ENCODE measurements at regions not wholly inside any gene's neighbourhood (a gene's known extent, or its start where the extent isn't known, plus 50 kb on each side); places are given as distances from the start of the nearest gene placed in this dataset.

DNA sequence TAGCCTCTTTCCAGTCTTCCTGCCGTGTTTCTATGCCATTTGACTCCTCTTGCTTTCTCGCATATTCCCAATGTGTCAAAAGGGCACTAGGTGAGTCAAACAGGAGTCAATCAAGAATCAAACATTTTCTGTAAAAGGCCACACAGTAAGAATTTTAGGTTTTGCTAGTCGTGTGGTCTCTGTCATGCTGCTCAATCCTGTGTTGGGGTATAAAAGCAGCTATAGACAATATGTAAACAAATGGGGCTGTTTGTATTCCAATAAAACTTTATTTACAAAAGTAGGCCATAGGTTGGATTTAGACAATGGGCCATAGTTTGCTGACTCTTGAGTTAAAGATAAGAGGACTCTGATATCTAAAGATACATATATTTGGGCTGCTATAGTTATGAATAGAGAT is 235.4 kb upstream of the BTBD3 start:
- CTCF ChIA-PET: no interaction called here
- no peaks in the 10 kb centered on the region for H3K9me3 Mint-ChIP-seq

More for the DNA sequence above, 235.4 kb upstream of the BTBD3 start:
- POLR2A ChIA-PET: no interaction called here
- ATAC-seq (no peak), DNase-seq (ENCODE audit: low spot score) (no peak)
- Mint-ChIP-seq H3K36me3 (no peaks in the 10 kb centered on the region), H3K27me3 (ENCODE audit: low read depth) (peaks cover 27% of the 10 kb centered on the region), H3K27ac (no peak overlapping the region), H3K4me3 (no peak overlapping the region), H3K4me1 (peaks cover 35% of the 10 kb centered on the region)
- no peak for TF ChIP-seq ZNF121 (CRISPR knock-in tag; IDR thresholded peaks at IDR 0.05)
- TF ChIP-seq SP1 (CRISPR knock-in tag; conservative IDR thresholded peaks at IDR 0.05): no peak
- no peak for TF ChIP-seq CBFB (CRISPR knock-in tag; IDR thresholded peaks at IDR 0.05; ENCODE audit: low read depth)
- TF ChIP-seq FOXK1 (CRISPR knock-in tag; IDR thresholded peaks at IDR 0.05): no peak
- no peak for TF ChIP-seq ZNF416 (CRISPR knock-in tag; IDR thresholded peaks at IDR 0.05)
- no peak for TF ChIP-seq ZBTB21 (CRISPR knock-in tag; IDR thresholded peaks at IDR 0.05; ENCODE audit: borderline replicate concordance)
- TF ChIP-seq, protein P1, sequence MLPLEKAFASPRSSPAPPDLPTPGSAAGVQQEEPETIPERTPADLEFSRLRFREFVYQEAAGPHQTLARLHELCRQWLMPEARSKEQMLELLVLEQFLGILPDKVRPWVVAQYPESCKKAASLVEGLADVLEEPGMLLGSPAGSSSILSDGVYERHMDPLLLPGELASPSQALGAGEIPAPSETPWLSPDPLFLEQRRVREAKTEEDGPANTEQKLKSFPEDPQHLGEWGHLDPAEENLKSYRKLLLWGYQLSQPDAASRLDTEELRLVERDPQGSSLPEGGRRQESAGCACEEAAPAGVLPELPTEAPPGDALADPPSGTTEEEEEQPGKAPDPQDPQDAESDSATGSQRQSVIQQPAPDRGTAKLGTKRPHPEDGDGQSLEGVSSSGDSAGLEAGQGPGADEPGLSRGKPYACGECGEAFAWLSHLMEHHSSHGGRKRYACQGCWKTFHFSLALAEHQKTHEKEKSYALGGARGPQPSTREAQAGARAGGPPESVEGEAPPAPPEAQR (CRISPR knock-in tag; IDR thresholded peaks at IDR 0.05): no peak
- no peak for TF ChIP-seq NR2C2 (CRISPR knock-in tag; IDR thresholded peaks at IDR 0.05)
- TF ChIP-seq, protein P2, sequence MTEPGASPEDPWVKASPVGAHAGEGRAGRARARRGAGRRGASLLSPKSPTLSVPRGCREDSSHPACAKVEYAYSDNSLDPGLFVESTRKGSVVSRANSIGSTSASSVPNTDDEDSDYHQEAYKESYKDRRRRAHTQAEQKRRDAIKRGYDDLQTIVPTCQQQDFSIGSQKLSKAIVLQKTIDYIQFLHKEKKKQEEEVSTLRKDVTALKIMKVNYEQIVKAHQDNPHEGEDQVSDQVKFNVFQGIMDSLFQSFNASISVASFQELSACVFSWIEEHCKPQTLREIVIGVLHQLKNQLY (CRISPR knock-in tag; IDR thresholded peaks at IDR 0.05): no peak
- TF ChIP-seq NFATC4 (CRISPR knock-in tag; IDR thresholded peaks at IDR 0.05): no peak
- TF ChIP-seq, protein P3, sequence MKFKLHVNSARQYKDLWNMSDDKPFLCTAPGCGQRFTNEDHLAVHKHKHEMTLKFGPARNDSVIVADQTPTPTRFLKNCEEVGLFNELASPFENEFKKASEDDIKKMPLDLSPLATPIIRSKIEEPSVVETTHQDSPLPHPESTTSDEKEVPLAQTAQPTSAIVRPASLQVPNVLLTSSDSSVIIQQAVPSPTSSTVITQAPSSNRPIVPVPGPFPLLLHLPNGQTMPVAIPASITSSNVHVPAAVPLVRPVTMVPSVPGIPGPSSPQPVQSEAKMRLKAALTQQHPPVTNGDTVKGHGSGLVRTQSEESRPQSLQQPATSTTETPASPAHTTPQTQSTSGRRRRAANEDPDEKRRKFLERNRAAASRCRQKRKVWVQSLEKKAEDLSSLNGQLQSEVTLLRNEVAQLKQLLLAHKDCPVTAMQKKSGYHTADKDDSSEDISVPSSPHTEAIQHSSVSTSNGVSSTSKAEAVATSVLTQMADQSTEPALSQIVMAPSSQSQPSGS (CRISPR knock-in tag; IDR thresholded peaks at IDR 0.05; ENCODE audit: borderline replicate concordance, low read depth): no peak
- TF ChIP-seq, protein P4, sequence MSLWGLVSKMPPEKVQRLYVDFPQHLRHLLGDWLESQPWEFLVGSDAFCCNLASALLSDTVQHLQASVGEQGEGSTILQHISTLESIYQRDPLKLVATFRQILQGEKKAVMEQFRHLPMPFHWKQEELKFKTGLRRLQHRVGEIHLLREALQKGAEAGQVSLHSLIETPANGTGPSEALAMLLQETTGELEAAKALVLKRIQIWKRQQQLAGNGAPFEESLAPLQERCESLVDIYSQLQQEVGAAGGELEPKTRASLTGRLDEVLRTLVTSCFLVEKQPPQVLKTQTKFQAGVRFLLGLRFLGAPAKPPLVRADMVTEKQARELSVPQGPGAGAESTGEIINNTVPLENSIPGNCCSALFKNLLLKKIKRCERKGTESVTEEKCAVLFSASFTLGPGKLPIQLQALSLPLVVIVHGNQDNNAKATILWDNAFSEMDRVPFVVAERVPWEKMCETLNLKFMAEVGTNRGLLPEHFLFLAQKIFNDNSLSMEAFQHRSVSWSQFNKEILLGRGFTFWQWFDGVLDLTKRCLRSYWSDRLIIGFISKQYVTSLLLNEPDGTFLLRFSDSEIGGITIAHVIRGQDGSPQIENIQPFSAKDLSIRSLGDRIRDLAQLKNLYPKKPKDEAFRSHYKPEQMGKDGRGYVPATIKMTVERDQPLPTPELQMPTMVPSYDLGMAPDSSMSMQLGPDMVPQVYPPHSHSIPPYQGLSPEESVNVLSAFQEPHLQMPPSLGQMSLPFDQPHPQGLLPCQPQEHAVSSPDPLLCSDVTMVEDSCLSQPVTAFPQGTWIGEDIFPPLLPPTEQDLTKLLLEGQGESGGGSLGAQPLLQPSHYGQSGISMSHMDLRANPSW (CRISPR knock-in tag; conservative IDR thresholded peaks at IDR 0.05; ENCODE audit: low read depth): no peak
- TF ChIP-seq, protein P5, sequence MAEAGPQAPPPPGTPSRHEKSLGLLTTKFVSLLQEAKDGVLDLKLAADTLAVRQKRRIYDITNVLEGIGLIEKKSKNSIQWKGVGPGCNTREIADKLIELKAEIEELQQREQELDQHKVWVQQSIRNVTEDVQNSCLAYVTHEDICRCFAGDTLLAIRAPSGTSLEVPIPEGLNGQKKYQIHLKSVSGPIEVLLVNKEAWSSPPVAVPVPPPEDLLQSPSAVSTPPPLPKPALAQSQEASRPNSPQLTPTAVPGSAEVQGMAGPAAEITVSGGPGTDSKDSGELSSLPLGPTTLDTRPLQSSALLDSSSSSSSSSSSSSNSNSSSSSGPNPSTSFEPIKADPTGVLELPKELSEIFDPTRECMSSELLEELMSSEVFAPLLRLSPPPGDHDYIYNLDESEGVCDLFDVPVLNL (CRISPR knock-in tag; IDR thresholded peaks at IDR 0.05; ENCODE audit: borderline replicate concordance, low read depth): no peak
- TF ChIP-seq, protein P6, sequence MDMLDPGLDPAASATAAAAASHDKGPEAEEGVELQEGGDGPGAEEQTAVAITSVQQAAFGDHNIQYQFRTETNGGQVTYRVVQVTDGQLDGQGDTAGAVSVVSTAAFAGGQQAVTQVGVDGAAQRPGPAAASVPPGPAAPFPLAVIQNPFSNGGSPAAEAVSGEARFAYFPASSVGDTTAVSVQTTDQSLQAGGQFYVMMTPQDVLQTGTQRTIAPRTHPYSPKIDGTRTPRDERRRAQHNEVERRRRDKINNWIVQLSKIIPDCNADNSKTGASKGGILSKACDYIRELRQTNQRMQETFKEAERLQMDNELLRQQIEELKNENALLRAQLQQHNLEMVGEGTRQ (CRISPR knock-in tag; IDR thresholded peaks at IDR 0.05): no peak
- TF ChIP-seq, protein P7, sequence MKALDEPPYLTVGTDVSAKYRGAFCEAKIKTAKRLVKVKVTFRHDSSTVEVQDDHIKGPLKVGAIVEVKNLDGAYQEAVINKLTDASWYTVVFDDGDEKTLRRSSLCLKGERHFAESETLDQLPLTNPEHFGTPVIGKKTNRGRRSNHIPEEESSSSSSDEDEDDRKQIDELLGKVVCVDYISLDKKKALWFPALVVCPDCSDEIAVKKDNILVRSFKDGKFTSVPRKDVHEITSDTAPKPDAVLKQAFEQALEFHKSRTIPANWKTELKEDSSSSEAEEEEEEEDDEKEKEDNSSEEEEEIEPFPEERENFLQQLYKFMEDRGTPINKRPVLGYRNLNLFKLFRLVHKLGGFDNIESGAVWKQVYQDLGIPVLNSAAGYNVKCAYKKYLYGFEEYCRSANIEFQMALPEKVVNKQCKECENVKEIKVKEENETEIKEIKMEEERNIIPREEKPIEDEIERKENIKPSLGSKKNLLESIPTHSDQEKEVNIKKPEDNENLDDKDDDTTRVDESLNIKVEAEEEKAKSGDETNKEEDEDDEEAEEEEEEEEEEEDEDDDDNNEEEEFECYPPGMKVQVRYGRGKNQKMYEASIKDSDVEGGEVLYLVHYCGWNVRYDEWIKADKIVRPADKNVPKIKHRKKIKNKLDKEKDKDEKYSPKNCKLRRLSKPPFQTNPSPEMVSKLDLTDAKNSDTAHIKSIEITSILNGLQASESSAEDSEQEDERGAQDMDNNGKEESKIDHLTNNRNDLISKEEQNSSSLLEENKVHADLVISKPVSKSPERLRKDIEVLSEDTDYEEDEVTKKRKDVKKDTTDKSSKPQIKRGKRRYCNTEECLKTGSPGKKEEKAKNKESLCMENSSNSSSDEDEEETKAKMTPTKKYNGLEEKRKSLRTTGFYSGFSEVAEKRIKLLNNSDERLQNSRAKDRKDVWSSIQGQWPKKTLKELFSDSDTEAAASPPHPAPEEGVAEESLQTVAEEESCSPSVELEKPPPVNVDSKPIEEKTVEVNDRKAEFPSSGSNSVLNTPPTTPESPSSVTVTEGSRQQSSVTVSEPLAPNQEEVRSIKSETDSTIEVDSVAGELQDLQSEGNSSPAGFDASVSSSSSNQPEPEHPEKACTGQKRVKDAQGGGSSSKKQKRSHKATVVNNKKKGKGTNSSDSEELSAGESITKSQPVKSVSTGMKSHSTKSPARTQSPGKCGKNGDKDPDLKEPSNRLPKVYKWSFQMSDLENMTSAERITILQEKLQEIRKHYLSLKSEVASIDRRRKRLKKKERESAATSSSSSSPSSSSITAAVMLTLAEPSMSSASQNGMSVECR (CRISPR knock-in tag; IDR thresholded peaks at IDR 0.05; ENCODE audit: borderline replicate concordance): no peak
